Mucosa of descending colon (tissue), 3 donors: ENCODE measurements at regions not wholly inside any gene's neighbourhood (a gene's known extent, or its start where the extent isn't known, plus 50 kb on each side); places are given as distances from the start of the nearest gene placed in this dataset.

ENCODE experiments used
- ATAC-seq: fragments of 200-7000 bp; cut with Tn5 transposase; one replicate; pipeline ENCODE4 v1.9.1; 2020; ENCODE audit warnings: mild to moderate bottlenecking, moderate library complexity
- DNase-seq, 3 donors: peaks; one replicate each; pipeline ENCODE4 v3.0.0-alpha.2; 2020
- H3K36me3 ChIP-seq: fragments of 200-600 bp; one replicate; pipeline ENCODE4 v1.8.0; 2021; ENCODE audit warnings: low read depth, mild to moderate bottlenecking
- H3K4me1 ChIP-seq: fragments of 200-600 bp; one replicate; pipeline ENCODE4 v1.8.0; 2021; ENCODE audit warnings: low read depth, mild to moderate bottlenecking
- H3K4me3 ChIP-seq: fragments of 200-600 bp; one replicate; pipeline ENCODE4 v1.8.0; 2021; ENCODE audit warnings: mild to moderate bottlenecking
- H3K9me3 ChIP-seq: fragments of 200-600 bp; one replicate; pipeline ENCODE4 v1.8.0; 2021; ENCODE audit warnings: mild to moderate bottlenecking
- intact Hi-C, 2 donors: fragments of 100-400 bp; cut with DNase I in 1 of 2; cut with micrococcal nuclease in 1 of 2; formaldehyde crosslinking; loops; one replicate each; pipeline versions ENCODE4 v1.11.0 to v1.11.1; 2022; cut with DNase I, micrococcal nuclease
- TF ChIP-seq, protein P1 (sequence below): fragments of 200-600 bp; IDR thresholded peaks from one replicate; pipeline ENCODE4 v1.8.0; 2022; ENCODE audit warnings: antibody characterized with exemption, mild to moderate bottlenecking
- donor health status: DM: no; HTN: no; CAD: no; lungs with moderate emphysema.
- donor health status: DM: no; HTN: no; CAD: no.
- donor health status: DM: no; HTN: yes; CAD: no.

DNA sequence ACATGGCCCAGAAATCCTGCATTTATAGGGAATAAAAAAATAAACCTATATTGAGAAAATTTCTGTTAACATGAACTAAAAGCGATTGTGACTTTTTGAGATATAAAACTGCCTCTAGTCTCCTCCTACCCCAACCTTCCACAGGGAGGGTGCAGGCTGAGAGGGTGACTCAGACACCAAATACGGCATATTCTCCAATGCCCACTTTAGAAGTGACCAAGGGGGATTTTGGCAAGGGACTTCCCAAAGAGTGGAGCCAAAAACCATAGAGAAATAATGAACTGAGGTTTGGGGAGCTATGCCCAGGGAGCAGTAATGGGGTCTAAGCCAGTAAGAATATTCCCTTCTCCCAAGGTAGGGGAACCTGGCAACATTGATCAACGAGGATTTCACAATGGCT is 124.9 kb upstream of the ZC3H12C start:
- H3K4me3 ChIP-seq: no peak overlapping the region
- H3K4me1 ChIP-seq: no peaks in the 10 kb centered on the region
- H3K36me3 ChIP-seq: no peaks in the 10 kb centered on the region
- ATAC-seq (no peak), DNase-seq (no peak)
- intact Hi-C loops: no loop called here
- H3K9me3 ChIP-seq: no peaks in the 10 kb centered on the region
- TF ChIP-seq, protein P1, sequence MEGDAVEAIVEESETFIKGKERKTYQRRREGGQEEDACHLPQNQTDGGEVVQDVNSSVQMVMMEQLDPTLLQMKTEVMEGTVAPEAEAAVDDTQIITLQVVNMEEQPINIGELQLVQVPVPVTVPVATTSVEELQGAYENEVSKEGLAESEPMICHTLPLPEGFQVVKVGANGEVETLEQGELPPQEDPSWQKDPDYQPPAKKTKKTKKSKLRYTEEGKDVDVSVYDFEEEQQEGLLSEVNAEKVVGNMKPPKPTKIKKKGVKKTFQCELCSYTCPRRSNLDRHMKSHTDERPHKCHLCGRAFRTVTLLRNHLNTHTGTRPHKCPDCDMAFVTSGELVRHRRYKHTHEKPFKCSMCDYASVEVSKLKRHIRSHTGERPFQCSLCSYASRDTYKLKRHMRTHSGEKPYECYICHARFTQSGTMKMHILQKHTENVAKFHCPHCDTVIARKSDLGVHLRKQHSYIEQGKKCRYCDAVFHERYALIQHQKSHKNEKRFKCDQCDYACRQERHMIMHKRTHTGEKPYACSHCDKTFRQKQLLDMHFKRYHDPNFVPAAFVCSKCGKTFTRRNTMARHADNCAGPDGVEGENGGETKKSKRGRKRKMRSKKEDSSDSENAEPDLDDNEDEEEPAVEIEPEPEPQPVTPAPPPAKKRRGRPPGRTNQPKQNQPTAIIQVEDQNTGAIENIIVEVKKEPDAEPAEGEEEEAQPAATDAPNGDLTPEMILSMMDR: no peak

DNA sequence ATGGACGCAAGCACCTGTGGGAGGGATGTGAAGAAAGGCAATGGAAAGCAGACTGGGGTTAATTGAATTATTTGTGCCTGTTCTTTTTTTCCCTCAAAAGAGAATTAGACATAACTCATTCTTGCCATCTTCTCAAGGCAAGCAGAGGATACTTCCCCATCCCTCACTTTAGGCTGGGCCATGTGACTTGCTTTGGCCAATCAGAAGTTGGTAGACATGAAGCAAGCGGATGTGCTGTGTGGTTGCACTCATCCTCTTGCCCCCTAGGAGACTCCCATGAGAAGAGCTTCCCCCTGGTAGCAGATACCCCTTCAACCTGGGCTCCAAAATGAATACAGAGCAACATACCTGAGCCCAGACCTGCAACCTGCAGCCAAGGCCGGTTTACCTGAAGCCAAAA is 124.4 kb upstream of the ZC3H12C start:
- ATAC-seq (no peak), DNase-seq (no peak)
- no peak overlapping the region for H3K4me3 ChIP-seq
- H3K4me1 ChIP-seq: no peaks in the 10 kb centered on the region
- no peaks in the 10 kb centered on the region for H3K36me3 ChIP-seq
- intact Hi-C loops: no loop called here
- TF ChIP-seq, protein P1: no peak
- H3K9me3 ChIP-seq: no peaks in the 10 kb centered on the region

DNA sequence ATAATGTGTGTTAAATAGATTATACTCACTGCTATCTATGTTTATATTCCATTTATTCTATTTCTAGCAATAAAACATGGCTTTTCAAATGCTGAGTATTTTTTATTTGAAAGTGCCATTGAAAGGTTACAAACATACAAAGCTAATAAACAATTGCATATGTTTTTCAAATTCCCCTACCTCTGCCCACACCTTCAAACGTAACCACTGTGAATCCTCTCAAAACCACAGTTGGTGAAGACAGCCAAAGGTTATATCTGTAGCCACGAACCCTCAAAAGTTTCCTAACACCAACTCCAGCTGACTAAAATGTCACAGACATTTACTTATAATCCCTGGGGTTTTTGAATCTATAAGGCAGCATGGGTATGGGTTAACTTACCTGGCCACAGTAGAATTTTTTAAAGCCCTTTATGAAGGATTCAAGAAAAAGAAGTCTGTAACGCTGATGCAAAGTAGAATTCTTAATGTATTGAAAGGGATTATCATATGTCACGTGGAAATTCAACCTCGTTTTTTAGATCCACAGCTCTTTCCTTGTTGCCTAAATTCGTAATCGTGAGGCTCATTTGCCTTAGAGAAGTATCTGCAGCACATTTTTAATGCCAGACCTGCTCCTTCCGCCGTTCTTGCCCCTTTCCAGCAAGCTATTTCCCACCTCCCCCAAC is 122.5 kb upstream of the ZC3H12C start:
- H3K9me3 ChIP-seq: no peaks in the 10 kb centered on the region
- no peak for DNase-seq
- H3K4me3 ChIP-seq: no peak overlapping the region
- no peak for ATAC-seq
- no peaks in the 10 kb centered on the region for H3K36me3 ChIP-seq
- TF ChIP-seq, protein P1: no peak
- intact Hi-C loops: no loop called here
- no peaks in the 10 kb centered on the region for H3K4me1 ChIP-seq

DNA sequence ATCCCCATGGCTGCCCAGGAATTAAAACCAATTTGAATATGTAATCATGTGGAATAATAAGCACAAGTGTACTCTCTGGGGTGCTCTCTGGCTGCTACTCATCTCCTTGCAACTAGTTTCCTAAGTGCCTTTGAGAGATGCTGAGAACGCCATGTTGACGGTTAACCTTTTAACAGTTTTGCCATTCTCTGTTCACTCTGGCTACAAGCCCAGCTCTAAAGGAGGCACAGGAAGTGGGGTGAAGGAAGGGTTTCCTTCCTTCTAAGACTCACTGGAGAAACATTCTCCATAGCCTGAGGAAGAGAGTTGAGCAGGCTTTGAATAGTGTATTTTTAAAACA is 122.0 kb upstream of the ZC3H12C start:
- ATAC-seq: no peak

DNA sequence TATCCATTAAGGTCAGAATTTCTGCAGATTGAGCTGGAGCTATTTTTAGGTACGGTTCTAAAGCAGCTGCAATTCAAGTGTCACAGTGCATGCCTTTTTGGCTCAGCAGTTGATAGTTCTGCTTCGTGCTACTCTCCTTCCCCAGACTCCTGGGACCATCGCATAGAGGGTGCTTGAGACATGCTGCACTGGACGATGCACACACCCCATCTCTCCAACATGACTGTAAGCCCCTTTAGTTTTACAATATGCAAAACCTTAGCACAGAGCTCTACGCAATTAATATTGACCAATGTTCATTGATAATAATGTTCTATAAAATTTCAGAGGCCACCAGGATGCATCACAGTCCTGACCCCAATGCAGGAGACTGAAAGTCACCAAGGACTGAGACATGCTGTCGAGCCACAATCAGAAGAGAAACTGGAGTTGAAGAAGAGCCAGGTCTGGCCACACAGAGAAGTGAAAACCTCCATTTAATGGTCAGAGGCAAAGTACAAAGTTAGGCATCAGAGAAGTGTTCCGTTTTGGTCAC is 120.9 kb upstream of the ZC3H12C start:
- H3K9me3 ChIP-seq: no peaks in the 10 kb centered on the region
- TF ChIP-seq, protein P1: no peak
- peak; percentile 16 for ATAC-seq
- intact Hi-C loops: no loop called here
- H3K4me1 ChIP-seq: no peaks in the 10 kb centered on the region
- no peaks in the 10 kb centered on the region for H3K36me3 ChIP-seq
- DNase-seq: no peak
- H3K4me3 ChIP-seq: no peak overlapping the region

More for the DNA sequence above, 122.0 kb upstream of the ZC3H12C start:
- H3K9me3 ChIP-seq: no peaks in the 10 kb centered on the region
- no peak for DNase-seq
- H3K36me3 ChIP-seq: no peaks in the 10 kb centered on the region
- no peak overlapping the region for H3K4me3 ChIP-seq
- intact Hi-C loops: no loop called here
- H3K4me1 ChIP-seq: no peaks in the 10 kb centered on the region
- TF ChIP-seq, protein P1: no peak

DNA sequence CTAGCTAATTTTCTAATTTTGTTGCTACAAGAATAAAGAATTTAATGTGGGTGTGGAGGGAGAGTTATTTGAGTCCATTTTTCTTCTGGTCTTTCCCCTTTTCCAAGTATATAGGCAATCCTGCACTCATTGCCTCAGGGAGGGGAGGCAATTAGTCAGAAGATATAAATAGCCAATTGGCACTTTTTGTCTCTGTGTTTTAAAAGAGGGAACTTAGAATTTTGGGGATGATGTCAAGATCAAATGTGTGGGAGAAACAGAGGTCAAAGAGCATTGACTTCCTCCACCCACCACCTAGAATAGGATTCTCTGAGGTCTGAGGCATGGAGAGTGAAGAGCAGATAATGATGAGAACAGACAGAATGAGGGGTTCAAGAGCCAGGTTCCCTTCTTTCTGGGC is 120.3 kb upstream of the ZC3H12C start:
- ATAC-seq: no peak
- H3K4me1 ChIP-seq: no peaks in the 10 kb centered on the region
- no peaks in the 10 kb centered on the region for H3K9me3 ChIP-seq
- DNase-seq: no peak
- TF ChIP-seq, protein P1: no peak
- intact Hi-C loops: no loop called here
- H3K4me3 ChIP-seq: no peak overlapping the region
- no peaks in the 10 kb centered on the region for H3K36me3 ChIP-seq
